ENCODE measurements at regions not wholly inside any gene's neighbourhood (a gene's known extent, or its start where the extent isn't known, plus 50 kb on each side); places are given as distances from the start of the nearest gene placed in this dataset.
A peak's percentile ranks its signal among the peaks of the same experiment; 100 is the strongest.

DNA sequence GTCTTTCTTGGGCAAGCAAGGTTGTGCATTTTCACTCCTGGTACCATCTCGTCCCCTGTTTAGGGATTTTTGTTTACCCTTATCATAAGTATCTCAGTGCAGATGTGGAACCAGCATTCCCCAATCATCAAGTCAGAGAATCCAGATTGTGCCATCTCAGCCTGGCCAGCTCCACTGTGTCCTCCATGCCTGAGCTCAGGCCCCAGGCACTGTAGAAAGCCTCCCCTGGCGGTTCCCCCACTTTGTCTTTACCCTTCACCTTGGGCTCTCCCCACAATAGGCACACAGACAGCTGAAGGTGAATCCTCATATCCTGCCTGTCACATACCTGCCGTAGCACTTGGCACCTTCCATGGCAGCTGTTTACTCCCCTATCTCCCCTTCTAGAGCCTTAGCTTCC, 264.7 kb upstream of the NFE2L3 start:
- Histone ChIP-seq H3K4me1 (ENCODE audit: insufficient read depth, low read length) (no peaks in the 10 kb centered on the region), H3K9me3 (ENCODE audit: low read depth, low read length) (no peaks in the 10 kb centered on the region), H3K27me3 (ENCODE audit: insufficient read depth, low read length) (peaks cover 54% of the 10 kb centered on the region), H3K4me3 (ENCODE audit: low read length) (no peak overlapping the region)

DNA sequence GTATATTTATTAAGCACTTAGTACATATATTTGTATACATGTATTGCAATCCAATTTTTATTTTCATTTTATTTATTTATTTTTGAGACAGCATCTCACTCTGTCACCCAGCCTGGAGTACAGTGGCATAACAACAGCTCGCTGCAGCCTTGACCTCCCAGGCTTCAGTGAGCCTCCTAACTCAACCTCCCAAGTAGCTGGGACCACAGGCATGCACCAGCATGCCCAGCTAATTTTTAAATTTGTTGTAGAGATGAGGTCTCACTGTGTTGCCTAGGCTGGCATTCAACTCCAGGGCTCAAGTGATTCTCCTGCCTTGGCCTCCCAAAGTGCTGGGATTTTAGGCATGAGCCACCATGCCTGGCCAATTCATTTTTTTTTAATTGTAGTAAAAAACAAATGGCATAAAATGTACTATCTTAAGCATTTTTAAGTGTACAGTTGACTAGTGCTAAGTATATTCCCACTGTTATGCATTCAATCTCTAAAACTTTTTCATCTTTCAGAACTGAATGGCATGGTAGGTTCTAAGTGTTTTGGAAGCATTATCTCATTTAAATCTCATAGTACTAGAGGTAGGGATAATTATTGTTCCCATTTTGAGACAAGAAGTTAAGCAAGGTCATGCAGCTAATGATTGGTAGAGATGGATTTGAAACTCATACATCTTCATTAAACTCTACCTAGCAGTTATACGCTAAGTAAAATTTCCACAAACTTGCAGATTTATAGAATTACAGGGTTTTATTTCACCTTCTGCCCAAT, 264.0 kb upstream of the NFE2L3 start:
- Histone ChIP-seq H3K4me3 (ENCODE audit: low read length) (no peak overlapping the region), H3K9me3 (ENCODE audit: low read depth, low read length) (no peaks in the 10 kb centered on the region), H3K4me1 (ENCODE audit: insufficient read depth, low read length) (no peaks in the 10 kb centered on the region), H3K27me3 (ENCODE audit: insufficient read depth, low read length) (peaks cover 47% of the 10 kb centered on the region)

DNA sequence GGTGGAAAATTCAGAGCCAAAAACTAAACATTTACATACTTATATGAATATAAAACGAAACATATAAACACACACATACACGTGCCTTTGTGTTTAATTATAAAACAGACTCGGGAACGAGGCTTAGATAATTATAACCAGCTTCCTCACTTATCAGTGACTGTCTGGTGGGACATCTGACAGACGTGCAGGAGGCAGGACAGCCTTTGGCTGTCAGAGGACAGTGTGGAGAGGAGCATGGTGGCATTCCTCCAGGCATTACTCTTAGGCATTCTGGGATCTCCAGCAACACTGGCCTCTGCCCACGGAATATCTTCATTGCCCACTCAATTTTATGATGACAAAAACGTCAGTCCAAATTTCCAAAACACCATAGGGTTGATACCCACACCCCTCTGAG, 262.2 kb upstream of the NFE2L3 start:
- Histone ChIP-seq H3K27me3 (ENCODE audit: insufficient read depth, low read length) (peaks cover 53% of the 10 kb centered on the region), H3K4me1 (ENCODE audit: insufficient read depth, low read length) (peaks cover 10% of the 10 kb centered on the region), H3K4me3 (ENCODE audit: low read length) (no peak overlapping the region), H3K9me3 (ENCODE audit: low read depth, low read length) (no peaks in the 10 kb centered on the region)

DNA sequence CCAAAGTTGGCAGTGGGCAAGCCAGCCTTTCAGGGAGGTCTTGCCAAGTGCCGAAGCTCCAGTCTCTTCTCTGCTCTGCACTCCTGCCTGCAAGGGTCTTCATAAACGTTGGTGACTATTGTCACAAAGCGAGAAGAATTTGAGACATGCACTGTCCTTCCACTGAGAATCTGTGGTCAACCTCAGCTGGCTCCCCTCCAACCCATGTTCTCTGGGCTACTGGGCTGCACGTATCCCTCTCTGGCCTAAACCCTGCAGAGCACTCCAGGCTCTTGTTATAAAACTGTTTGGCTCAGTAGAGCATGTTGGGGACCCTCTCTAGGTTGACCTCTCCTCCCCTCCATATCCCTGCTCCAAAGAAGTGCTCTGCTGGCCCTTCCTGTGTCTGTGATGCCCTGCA, 260.4 kb upstream of the NFE2L3 start:
- Histone ChIP-seq H3K4me3 (ENCODE audit: low read length) (no peak overlapping the region), H3K27me3 (ENCODE audit: insufficient read depth, low read length) (peaks cover 57% of the 10 kb centered on the region), H3K9me3 (ENCODE audit: low read depth, low read length) (no peaks in the 10 kb centered on the region), H3K4me1 (ENCODE audit: insufficient read depth, low read length) (peaks cover 21% of the 10 kb centered on the region)

DNA sequence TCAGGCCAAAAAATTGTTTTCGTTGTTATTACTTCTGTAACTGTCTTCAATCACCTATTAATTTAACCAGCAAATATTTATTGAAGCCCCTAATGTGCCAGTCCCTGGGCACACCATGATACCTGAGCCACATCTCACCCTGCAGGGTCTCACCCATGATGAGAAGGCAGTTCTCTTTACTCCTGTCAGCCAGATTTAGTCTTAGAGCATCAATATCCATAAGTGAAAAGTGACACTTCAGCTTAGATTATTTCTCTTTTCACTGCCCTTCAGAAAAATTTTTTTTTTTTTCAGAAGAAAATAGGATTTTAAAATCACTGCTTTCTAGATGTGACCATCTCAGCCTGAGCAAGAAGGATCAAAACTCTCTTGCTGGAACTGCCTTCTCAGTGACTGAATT, 258.6 kb upstream of the NFE2L3 start:
- Histone ChIP-seq H3K4me1 (ENCODE audit: insufficient read depth, low read length) (peaks cover 21% of the 10 kb centered on the region), H3K4me3 (ENCODE audit: low read length) (peak overlapping the region; percentile 30), H3K27me3 (ENCODE audit: insufficient read depth, low read length) (peaks cover 68% of the 10 kb centered on the region), H3K9me3 (ENCODE audit: low read depth, low read length) (no peaks in the 10 kb centered on the region)

DNA sequence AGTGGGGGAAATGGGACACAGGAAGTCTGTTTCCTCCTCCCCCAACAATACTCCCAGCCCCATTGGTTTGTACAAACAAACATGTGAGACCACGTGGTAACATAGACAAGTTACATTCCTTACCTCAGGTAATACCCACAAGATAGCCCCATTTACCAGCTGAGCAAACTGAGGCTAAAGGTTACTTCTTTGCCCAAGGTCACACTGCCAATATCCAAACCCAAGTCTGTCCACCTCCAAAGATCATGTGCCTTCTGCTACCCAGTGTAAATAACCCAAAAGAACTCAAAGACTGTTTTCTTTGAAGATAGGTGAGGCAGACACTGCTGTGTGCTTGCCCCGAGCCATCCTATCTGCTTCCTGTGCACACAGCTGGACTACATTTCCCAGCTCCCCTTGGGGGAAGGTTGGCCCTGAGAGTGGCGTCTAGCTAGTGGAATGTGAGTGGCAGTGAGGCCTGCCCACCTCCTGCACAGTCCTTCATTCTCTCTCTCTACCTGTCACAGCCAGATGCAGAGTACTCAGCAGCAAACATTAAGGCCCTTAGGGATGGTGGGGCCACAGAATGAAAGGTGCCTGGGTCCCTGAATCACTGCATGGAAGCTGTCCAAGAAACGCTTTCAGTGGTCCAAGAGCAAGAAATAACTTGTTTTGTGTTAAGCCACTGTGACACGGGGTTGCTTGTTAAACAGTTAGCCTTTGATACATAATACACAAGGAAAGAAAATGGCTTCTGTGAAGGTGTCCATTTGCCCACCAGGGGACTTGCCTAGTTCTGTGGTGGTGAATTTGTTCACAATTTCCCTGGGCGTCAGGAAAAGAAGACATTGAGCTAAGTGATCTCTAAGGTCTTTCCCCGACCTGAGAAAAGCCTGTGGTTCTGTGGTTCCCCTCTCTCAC, 257.7 kb upstream of the NFE2L3 start:
- peaks cover 75% of the 10 kb centered on the region for H3K27me3 ChIP-seq (ENCODE audit: insufficient read depth, low read length)
- H3K4me1 ChIP-seq (ENCODE audit: insufficient read depth, low read length), result peaks cover 21% of the 10 kb centered on the region
- H3K9me3 ChIP-seq (ENCODE audit: low read depth, low read length), result no peaks in the 10 kb centered on the region
- H3K4me3 ChIP-seq (ENCODE audit: low read length), result no peak overlapping the region

DNA sequence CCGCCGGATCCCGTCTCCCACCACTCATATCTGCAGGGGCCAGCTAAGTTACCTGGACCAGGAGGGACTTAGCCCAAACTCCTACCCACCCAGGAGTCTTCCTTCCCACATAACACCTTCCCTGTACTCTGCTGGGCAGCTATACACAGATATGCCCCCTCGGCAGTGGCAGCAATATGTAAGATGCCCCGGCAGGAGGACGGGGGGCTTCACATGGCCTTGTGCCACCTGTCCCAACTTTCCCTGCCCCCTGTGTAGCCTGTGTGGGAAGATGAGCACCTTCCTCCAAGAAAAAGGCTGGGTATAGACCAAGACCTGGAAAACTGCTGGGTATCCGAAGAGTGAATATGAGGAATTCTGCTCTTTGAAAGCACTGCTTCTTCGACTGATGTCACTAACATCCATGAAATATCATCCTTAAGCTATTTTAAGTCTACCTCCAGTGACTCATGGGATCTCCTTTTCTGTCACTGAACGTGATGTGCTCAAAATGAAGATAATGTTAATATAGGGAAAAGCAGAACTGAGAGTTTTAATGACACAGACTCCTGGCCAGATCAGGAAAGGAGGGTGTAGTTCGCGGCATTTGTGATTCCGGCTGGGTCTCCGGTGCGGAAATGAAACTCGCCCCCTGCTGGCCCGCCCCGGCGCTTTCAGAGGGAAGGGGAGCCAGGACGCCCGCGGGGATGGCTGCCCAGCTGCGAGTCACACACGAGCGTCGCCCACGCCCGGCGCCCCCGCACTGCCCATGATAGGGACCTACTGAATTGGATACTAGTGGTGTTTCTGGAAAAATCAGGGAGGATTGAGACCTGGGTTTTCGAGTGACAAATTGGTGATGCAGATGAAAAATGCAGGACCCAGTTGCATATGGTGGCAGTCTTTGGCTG, 256.9 kb upstream of the NFE2L3 start:
- H3K9me3 ChIP-seq (ENCODE audit: low read depth, low read length), result no peaks in the 10 kb centered on the region
- peaks cover 73% of the 10 kb centered on the region for H3K27me3 ChIP-seq (ENCODE audit: insufficient read depth, low read length)
- H3K4me3 ChIP-seq (ENCODE audit: low read length), result no peak overlapping the region
- H3K4me1 ChIP-seq (ENCODE audit: insufficient read depth, low read length), result peaks cover 21% of the 10 kb centered on the region

DNA sequence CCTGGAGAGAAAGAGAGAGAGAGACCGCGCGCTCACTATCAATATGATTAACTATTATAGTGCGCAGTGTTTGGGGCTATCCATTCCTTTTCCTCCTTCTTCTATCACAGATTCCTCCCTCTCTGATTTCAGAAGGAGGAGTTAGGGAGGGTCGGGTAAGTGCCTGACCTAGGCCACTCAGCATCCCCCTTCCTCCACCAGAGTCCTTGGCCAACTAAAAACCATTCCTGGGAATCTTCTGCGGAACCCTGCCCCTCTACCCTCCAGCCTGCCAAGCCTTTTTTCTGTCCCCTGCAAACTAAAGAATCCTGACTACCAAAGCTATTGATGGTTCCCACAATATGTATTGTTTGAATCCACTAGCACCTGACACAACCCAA, 256.2 kb upstream of the NFE2L3 start:
- Histone ChIP-seq H3K27me3 (ENCODE audit: insufficient read depth, low read length) (peaks cover 67% of the 10 kb centered on the region), H3K4me3 (ENCODE audit: low read length) (no peak overlapping the region), H3K4me1 (ENCODE audit: insufficient read depth, low read length) (peaks cover 21% of the 10 kb centered on the region), H3K9me3 (ENCODE audit: low read depth, low read length) (no peaks in the 10 kb centered on the region)

DNA sequence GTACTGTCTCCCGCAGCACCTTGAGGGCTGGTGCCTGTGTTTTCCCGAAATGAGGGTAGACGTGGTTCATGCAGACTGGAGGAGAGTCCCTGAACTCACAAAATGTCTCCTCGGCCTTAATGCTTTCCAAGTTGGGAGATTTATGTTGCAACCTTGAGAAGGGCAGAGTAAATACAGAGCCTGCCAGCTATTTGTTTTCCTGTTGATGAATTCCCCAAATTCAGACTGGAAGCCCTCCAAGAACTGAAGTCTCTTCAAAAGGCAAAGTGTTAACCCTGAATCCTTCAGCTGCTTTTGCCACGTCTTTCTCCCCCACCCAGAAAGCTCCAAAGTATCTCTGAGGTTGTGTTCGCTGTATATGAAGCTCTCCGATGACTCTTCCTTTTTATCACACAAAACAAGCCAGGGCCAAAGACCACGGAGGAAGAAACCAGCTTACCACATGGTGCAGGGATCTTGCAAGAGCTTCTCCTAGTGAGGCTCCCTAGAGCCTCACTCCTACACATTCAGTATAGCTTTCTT, 254.7 kb upstream of the NFE2L3 start:
- Histone ChIP-seq H3K27me3 (ENCODE audit: insufficient read depth, low read length) (peaks cover 54% of the 10 kb centered on the region), H3K9me3 (ENCODE audit: low read depth, low read length) (no peaks in the 10 kb centered on the region), H3K4me3 (ENCODE audit: low read length) (no peak overlapping the region), H3K4me1 (ENCODE audit: insufficient read depth, low read length) (peaks cover 21% of the 10 kb centered on the region)

DNA sequence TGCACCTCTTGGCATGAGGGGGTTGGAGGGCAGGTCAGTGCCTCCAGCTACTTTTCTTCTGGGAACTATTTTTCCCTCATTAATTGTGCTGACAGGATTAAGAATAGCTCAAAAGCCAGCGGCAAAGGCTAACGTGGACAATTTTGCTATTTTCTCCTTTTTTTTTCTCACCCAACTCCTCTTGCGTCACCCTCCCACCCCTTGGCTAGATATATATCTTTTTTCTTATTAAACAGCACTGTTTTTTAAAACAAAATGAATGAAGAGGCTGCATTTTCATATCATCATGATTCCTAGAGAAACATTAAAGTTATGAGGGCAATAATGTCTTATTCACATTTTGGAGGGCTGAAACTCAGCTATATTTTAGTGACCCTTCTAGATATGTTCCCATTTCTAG, 251.8 kb upstream of the NFE2L3 start:
- H3K4me1 ChIP-seq (ENCODE audit: insufficient read depth, low read length), result peaks cover 6% of the 10 kb centered on the region
- H3K4me3 ChIP-seq (ENCODE audit: low read length), result no peak overlapping the region
- peaks cover 41% of the 10 kb centered on the region for H3K27me3 ChIP-seq (ENCODE audit: insufficient read depth, low read length)
- H3K9me3 ChIP-seq (ENCODE audit: low read depth, low read length), result no peaks in the 10 kb centered on the region

DNA sequence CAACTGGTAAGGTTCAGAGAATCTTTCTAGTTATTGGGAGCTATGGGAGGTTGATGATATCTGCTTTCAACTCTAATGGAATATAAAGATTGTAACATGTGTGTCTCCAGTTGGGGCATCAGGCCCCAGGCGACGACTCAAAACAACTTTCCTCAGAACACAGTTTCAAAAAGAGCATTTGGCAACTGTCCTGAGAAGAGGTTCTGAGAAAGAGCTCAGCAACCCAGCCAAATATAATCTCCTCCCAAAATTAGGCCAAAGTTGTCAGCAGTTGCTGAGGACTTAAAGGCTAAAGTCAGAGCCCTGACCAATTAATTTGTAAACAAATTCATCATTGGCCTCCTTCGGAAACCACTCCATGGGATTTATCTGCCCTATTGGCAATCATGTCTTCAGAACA, 251.1 kb upstream of the NFE2L3 start:
- H3K27me3 ChIP-seq (ENCODE audit: insufficient read depth, low read length), result peaks cover 37% of the 10 kb centered on the region

DNA sequence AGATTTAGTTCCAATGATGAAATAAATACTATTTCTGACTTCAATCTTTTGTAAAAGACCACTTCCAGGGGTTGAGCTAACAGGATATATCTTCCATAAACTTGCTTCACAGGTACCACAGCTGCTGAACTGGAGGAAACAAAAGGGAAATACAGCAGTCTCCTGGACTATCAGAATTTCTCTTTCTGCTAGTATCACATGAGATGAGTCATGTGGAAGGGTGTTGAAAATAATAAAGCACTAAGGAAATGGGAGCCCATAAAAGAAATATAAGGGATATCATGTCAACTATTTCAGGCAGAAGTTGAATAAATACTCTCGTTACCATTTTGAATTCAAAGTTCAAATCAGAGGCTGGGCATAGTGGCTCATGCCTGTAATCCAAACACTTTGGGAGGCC, 250.3 kb upstream of the NFE2L3 start:
- Histone ChIP-seq H3K4me3 (ENCODE audit: low read length) (no peak overlapping the region), H3K9me3 (ENCODE audit: low read depth, low read length) (no peaks in the 10 kb centered on the region), H3K4me1 (ENCODE audit: insufficient read depth, low read length) (no peaks in the 10 kb centered on the region), H3K27me3 (ENCODE audit: insufficient read depth, low read length) (peaks cover 30% of the 10 kb centered on the region)

More for the DNA sequence above, 251.1 kb upstream of the NFE2L3 start:
- H3K4me3 ChIP-seq (ENCODE audit: low read length), result no peak overlapping the region
- H3K9me3 ChIP-seq (ENCODE audit: low read depth, low read length), result no peaks in the 10 kb centered on the region
- no peaks in the 10 kb centered on the region for H3K4me1 ChIP-seq (ENCODE audit: insufficient read depth, low read length)

DNA sequence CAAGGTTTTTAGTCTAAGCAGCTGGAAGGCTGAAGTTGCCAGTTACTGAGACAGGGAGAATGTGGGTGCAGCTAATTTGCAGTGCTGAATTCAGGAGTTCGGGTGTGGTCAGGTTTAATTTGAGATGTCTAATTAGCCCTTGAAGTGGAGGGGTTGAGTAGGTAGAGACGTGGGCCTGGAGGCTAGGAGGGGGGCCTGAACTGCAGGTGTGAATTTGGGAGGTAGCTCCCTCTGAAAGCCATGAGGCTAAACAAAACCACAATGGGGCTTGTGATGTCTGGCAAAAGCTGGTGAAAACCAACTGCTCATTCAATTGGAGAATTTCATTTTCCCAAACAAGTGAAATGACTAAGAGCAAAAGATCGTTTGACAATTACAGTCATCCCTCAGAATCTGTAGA, 246.0 kb upstream of the NFE2L3 start:
- peaks cover 4% of the 10 kb centered on the region for H3K27me3 ChIP-seq (ENCODE audit: insufficient read depth, low read length)
- no peak overlapping the region for H3K4me3 ChIP-seq (ENCODE audit: low read length)
- no peaks in the 10 kb centered on the region for H3K9me3 ChIP-seq (ENCODE audit: low read depth, low read length)
- H3K4me1 ChIP-seq (ENCODE audit: insufficient read depth, low read length), result no peaks in the 10 kb centered on the region

DNA sequence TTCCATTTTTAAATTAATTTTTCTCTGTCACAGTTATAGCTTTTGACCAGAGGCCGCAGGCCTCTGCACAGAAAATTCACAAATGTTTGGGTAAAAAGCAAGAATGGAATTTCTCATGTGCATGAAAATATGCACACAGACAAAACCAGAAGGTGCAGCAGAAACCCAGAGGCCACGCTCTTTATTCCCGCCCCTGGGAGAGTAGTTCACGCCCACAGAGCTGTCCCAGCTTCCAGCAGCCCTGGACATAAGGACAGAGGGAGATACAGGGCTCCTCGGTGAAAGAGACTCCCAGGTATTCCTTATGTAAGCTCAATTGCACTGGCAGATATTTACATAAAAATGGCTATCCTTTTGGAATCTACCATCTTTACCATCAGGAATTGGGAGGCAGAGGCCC, 245.2 kb upstream of the NFE2L3 start:
- no peak overlapping the region for H3K4me3 ChIP-seq (ENCODE audit: low read length)
- H3K27me3 ChIP-seq (ENCODE audit: insufficient read depth, low read length), result peaks cover 4% of the 10 kb centered on the region
- no peaks in the 10 kb centered on the region for H3K9me3 ChIP-seq (ENCODE audit: low read depth, low read length)
- no peaks in the 10 kb centered on the region for H3K4me1 ChIP-seq (ENCODE audit: insufficient read depth, low read length)

DNA sequence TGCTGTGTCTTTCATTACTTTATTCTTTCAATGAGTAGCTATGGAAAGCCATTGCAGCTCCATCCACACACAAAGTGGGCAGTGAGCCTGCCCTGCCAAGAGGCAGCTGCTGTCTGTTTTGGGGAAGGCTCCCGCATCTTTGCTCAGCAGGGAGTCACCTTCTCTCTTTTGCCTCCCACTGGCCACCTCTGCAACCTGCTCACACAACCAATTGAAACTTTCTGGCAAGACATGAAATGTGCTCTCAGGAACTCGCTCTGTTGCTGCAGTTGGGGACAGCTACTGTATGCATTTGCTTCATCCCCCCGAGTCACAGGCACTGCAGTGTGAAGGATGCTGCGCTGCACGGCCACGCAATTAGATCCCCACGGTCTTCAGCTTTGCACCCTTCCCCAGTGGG, 244.8 kb upstream of the NFE2L3 start:
- Histone ChIP-seq H3K9me3 (ENCODE audit: low read depth, low read length) (no peaks in the 10 kb centered on the region), H3K4me1 (ENCODE audit: insufficient read depth, low read length) (no peaks in the 10 kb centered on the region), H3K27me3 (ENCODE audit: insufficient read depth, low read length) (peaks cover 4% of the 10 kb centered on the region), H3K4me3 (ENCODE audit: low read length) (no peak overlapping the region)

Data from mononuclear cell (primary cell).